Uterus (tissue), 3 donors: ENCODE measurements at regions not wholly inside any gene's neighbourhood (a gene's known extent, or its start where the extent isn't known, plus 50 kb on each side); places are given as distances from the start of the nearest gene placed in this dataset.

Experiments used
- DNase-seq, 2 donors: peaks; one replicate each; pipeline ENCODE4 v3.0.0-alpha.2; 2019 to 2020
- H3K27ac ChIP-seq, 2 donors: fragments of 200-600 bp; sonication (generic); 1 replicate in 1 of 2; 2 replicates in 1 of 2; pipeline ENCODE4 v1.5.1; 2016 to 2018
- H3K27me3 ChIP-seq, 2 donors: fragments of 200-600 bp; sonication (generic); one replicate each; pipeline ENCODE4 v1.5.1; 2018 to 2019; ENCODE audit warnings: control low read depth in 1 of 2
- H3K36me3 ChIP-seq, 2 donors: fragments of 200-600 bp; sonication (generic); one replicate each; pipeline ENCODE4 v1.5.1; 2019; ENCODE audit warnings: control low read depth in 1 of 2
- H3K4me1 ChIP-seq, 2 donors: fragments of 200-600 bp; sonication (generic); one replicate each; pipeline ENCODE4 v1.5.1; 2018 to 2019; ENCODE audit warnings: control low read depth in 1 of 2
- H3K4me3 ChIP-seq, 2 donors: fragments of 200-600 bp; sonication (generic); 1 replicate in 1 of 2; 2 replicates in 1 of 2; pipeline ENCODE4 v1.5.1; 2018 to 2019; ENCODE audit warnings: mild to moderate bottlenecking in 1 of 2
- H3K9me3 ChIP-seq, 2 donors: fragments of 200-600 bp; sonication (generic); one replicate each; pipeline ENCODE4 v1.5.1; 2019; ENCODE audit warnings: control low read depth in 1 of 2
- POLR2A ChIP-seq, 2 donors: fragments of 450-650 bp; IDR thresholded peaks; one replicate each; pipeline ENCODE4 v1.6.1; 2016; ENCODE audit warnings: antibody characterized with exemption in 2 of 2, mild to moderate bottlenecking in 1 of 2, moderate library complexity in 1 of 2
- intact Hi-C: fragments of 100-400 bp; cut with DNase I; formaldehyde crosslinking; loops from one replicate; pipeline ENCODE4 v1.15.1; 2023; ENCODE audit warnings: low total_unique reads
- TF ChIP-seq, protein P1 (sequence below), 4 experiments: fragments of 200-600 bp in 2 of 4; fragments of 450-650 bp in 2 of 4; sonication (generic) in 2 of 4; IDR thresholded peaks; one replicate each; pipeline ENCODE4 v1.5.1; 2016 to 2019; ENCODE audit warnings: antibody characterized with exemption in 4 of 4, mild to moderate bottlenecking in 2 of 4, moderate library complexity in 1 of 4
- donor health status: DM: yes; HTN: yes; CAD: no.

DNA sequence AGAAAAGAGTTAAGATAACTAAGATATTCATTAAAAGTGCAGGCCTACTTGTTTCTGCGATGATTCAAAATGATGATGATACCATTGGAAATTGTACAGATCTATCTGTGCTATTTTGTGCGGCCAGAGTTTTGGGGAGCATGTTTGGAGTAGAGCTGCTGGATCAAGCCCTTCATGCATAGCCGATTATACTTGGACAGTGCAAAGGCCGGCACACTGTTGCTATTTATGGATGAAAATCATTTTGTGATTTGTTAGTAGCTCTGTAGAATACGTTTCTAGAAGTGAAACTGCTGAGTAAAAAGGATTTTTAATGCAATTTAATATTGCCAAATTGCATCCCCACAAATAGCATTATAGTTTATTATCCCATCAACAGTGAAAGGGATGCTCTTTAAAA, 82.1 kb upstream of the NMUR2 start:
- Histone ChIP-seq H3K27ac (no peak overlapping the region), H3K36me3 (no peaks in the 10 kb centered on the region), H3K9me3 (no peaks in the 10 kb centered on the region), H3K4me1 (no peaks in the 10 kb centered on the region), H3K4me3 (no peak overlapping the region), H3K27me3 (no peaks in the 10 kb centered on the region)
- intact Hi-C loops: no loop called here
- TF ChIP-seq, protein P1, sequence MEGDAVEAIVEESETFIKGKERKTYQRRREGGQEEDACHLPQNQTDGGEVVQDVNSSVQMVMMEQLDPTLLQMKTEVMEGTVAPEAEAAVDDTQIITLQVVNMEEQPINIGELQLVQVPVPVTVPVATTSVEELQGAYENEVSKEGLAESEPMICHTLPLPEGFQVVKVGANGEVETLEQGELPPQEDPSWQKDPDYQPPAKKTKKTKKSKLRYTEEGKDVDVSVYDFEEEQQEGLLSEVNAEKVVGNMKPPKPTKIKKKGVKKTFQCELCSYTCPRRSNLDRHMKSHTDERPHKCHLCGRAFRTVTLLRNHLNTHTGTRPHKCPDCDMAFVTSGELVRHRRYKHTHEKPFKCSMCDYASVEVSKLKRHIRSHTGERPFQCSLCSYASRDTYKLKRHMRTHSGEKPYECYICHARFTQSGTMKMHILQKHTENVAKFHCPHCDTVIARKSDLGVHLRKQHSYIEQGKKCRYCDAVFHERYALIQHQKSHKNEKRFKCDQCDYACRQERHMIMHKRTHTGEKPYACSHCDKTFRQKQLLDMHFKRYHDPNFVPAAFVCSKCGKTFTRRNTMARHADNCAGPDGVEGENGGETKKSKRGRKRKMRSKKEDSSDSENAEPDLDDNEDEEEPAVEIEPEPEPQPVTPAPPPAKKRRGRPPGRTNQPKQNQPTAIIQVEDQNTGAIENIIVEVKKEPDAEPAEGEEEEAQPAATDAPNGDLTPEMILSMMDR (IDR thresholded peaks at IDR 0.05): no peak
- no peak for TF ChIP-seq POLR2A (IDR thresholded peaks at IDR 0.05)
- DNase-seq: no peak

DNA sequence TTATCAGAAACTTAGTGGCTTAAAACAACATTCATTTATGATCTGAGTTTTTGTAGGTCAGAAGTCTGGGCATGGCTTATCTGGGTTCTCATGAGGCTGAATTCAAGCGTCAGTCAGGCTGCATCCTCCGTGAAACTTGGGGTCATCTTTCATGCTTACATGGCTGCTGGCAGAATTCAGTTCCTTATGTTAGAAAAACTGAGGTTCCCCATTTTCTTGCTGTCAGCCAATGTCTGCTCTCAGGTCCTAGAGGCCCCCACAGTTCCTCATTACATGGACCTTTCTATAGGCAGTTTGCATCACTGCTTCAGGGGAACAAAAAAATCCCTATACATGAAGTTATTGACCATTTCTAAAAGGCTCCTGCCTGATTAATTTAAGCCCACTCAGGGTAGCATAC, 83.8 kb upstream of the NMUR2 start:
- Histone ChIP-seq H3K4me1 (no peaks in the 10 kb centered on the region), H3K27me3 (no peaks in the 10 kb centered on the region), H3K27ac (no peak overlapping the region), H3K36me3 (no peaks in the 10 kb centered on the region), H3K9me3 (no peaks in the 10 kb centered on the region), H3K4me3 (no peak overlapping the region)
- no peak for DNase-seq
- TF ChIP-seq, protein P1 (IDR thresholded peaks at IDR 0.05): no peak
- no peak for TF ChIP-seq POLR2A (IDR thresholded peaks at IDR 0.05)
- intact Hi-C loops: no loop called here

DNA sequence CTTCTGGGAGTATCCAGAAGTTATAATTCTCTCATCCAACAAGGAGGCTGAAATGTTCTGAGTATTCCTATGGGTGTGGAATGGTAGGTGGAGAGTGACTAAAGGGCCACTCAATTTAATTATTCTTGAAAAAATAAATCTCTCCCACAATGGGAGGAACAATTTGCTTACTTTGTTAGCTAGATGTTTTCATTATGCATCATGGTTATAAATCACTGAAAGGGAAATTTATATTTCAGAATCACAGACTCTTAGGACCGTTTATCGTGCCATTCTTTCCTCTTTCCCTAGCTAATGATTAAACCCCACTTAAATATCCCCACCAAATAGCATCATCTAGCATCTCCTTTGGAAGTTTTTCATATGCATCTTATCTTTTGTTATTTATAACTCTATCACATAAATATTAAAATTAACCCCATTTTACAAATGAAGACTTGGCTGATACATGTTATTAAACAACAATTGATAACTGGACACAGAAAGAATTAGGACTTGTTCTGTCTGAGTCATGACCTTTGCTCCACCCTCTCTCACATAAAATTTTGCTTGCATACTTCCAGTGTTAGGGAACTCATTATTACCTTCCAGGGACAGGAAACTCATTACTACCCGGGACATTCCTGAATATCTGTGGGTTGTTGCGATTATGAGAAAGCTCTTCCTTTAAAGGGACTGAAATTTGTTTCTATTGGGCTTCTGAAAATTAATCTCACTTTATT, 94.9 kb upstream of the NMUR2 start:
- no peak overlapping the region for H3K4me3 ChIP-seq
- no peak overlapping the region for H3K27ac ChIP-seq
- no peaks in the 10 kb centered on the region for H3K9me3 ChIP-seq
- no peaks in the 10 kb centered on the region for H3K27me3 ChIP-seq
- intact Hi-C loops: no loop called here
- TF ChIP-seq, protein P1 (IDR thresholded peaks at IDR 0.05): no peak
- no peak for TF ChIP-seq POLR2A (IDR thresholded peaks at IDR 0.05)
- no peak for DNase-seq
- H3K4me1 ChIP-seq: no peaks in the 10 kb centered on the region
- H3K36me3 ChIP-seq: no peaks in the 10 kb centered on the region

DNA sequence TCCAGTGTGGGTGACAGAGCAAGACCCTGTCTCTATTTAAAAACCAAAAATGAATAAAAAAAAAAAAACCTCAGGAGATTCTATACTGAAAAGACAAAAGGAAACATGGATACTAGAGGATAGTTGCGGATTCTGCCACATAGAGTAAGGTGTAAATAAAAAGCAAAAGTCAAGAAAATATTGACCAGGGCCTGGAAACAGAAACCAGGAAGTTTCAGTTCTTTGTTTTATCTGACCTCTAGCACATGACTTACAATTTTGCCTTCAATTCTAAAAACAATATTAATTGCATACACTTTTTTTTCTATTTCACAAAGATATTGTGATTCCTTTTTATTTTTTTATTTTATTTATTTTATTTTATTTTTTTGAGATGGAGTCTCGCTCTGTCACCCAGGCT, 96.2 kb upstream of the NMUR2 start:
- intact Hi-C loops: no loop called here
- Histone ChIP-seq H3K36me3 (no peaks in the 10 kb centered on the region), H3K27me3 (no peaks in the 10 kb centered on the region), H3K27ac (no peak overlapping the region), H3K9me3 (no peaks in the 10 kb centered on the region), H3K4me1 (no peaks in the 10 kb centered on the region), H3K4me3 (no peak overlapping the region)
- TF ChIP-seq, protein P1 (IDR thresholded peaks at IDR 0.05): no peak
- TF ChIP-seq POLR2A (IDR thresholded peaks at IDR 0.05): no peak
- DNase-seq: no peak

DNA sequence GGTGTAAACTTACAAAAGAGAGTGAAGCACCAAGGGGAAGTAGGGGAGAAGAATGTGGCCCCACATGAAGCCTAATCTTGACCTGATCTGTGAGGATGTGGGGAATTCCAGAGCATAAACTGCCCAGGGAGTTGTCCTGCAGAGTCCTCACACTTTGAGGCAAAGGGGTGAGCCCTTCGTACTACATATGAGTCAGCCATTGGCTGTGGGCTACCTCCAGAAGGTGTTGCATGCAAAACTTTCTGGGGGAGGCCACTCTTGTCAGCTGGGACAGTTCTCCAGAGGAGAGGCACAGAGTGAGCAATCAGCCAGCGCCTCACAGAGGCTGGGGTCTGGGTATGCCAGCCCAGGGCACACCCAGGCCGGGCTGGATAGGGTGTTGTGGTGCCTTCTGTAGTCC, 98.1 kb upstream of the NMUR2 start:
- no peak for TF ChIP-seq POLR2A (IDR thresholded peaks at IDR 0.05)
- TF ChIP-seq, protein P1 (IDR thresholded peaks at IDR 0.05): no peak
- Histone ChIP-seq H3K27me3 (no peaks in the 10 kb centered on the region), H3K4me3 (no peak overlapping the region), H3K4me1 (no peaks in the 10 kb centered on the region), H3K9me3 (no peaks in the 10 kb centered on the region), H3K36me3 (no peaks in the 10 kb centered on the region), H3K27ac (no peak overlapping the region)
- intact Hi-C loops: no loop called here
- no peak for DNase-seq
